Retinal pigment epithelial cell (primary cell): ENCODE measurements at regions not wholly inside any gene's neighbourhood (a gene's known extent, or its start where the extent isn't known, plus 50 kb on each side); places are given as distances from the start of the nearest gene placed in this dataset.

Source experiments
- DNase-seq: peaks from one replicate; pipeline ENCODE4 v3.0.0-alpha.2; 2010; ENCODE audit warnings: low read depth
- H3K4me3 ChIP-seq: 2 replicates; pipeline ENCODE4 v1.5.1; 2011; ENCODE audit warnings: mild to moderate bottlenecking, low read length, control low read depth, moderate library complexity
- CTCF ChIP-seq: conservative IDR thresholded peaks from 2 replicates; pipeline ENCODE4 v1.5.1; 2011; ENCODE audit warnings: low read depth, low read length, control low read depth, inconsistent platforms

GRCh38 chr18:77853859-77854258, 604.2 kb downstream of the GALR1 start:
- H3K4me3 ChIP-seq: no peak overlapping the region
- no peak for DNase-seq
- no peak for TF ChIP-seq CTCF

GRCh38 chr18:77857678-77858655, 608.3 kb downstream of the GALR1 start:
- H3K4me3 ChIP-seq: no peak overlapping the region
- DNase-seq: no peak
- TF ChIP-seq CTCF: no peak

GRCh38 chr18:77859634-77860033, 610.0 kb downstream of the GALR1 start:
- no peak overlapping the region for H3K4me3 ChIP-seq
- TF ChIP-seq CTCF: no peak
- DNase-seq: no peak

- H3K4me3 ChIP-seq: no peak overlapping the region
- DNase-seq: no peak
- TF ChIP-seq CTCF: no peak
These were observed 612.6 kb downstream of the GALR1 start for GRCh38 chr18:77862066-77862757.

GRCh38 chr18:77865853-77866252, 616.2 kb downstream of the GALR1 start:
- TF ChIP-seq CTCF: no peak
- no peak for DNase-seq
- H3K4me3 ChIP-seq: no peak overlapping the region

GRCh38 chr18:77866351-77866750, 616.7 kb downstream of the GALR1 start:
- no peak for TF ChIP-seq CTCF
- DNase-seq: no peak
- no peak overlapping the region for H3K4me3 ChIP-seq

GRCh38 chr18:77870199-77870598, 620.6 kb downstream of the GALR1 start:
- no peak for DNase-seq
- no peak for TF ChIP-seq CTCF
- H3K4me3 ChIP-seq: no peak overlapping the region
